Left lung (tissue), 4 donors: ENCODE measurements at regions not wholly inside any gene's neighbourhood (a gene's known extent, or its start where the extent isn't known, plus 50 kb on each side); places are given as distances from the start of the nearest gene placed in this dataset.

Experiments
- ATAC-seq: fragments of 200-7000 bp; cut with Tn5 transposase; one replicate; pipeline ENCODE4 v1.9.1; 2020; ENCODE audit warnings: moderate library complexity
- DNase-seq, 4 donors: peaks; one replicate each; pipeline ENCODE4 v3.0.0-alpha.2; 2013 to 2020
- H3K27ac ChIP-seq, 2 donors: fragments of 200-600 bp; sonication (generic) in 1 of 2; one replicate each; pipeline versions ENCODE4 v1.5.0 to v1.8.0; 2020 to 2021
- H3K27me3 ChIP-seq, 2 donors: fragments of 200-600 bp; sonication (generic) in 1 of 2; one replicate each; pipeline versions ENCODE4 v1.5.0 to v1.8.0; 2020 to 2021
- H3K36me3 ChIP-seq, 2 donors: fragments of 200-600 bp; sonication (generic) in 1 of 2; one replicate each; pipeline versions ENCODE4 v1.5.0 to v1.8.0; 2020 to 2021
- H3K4me1 ChIP-seq, 2 donors: fragments of 200-600 bp; one replicate each; pipeline ENCODE4 v1.8.0; 2021
- H3K4me3 ChIP-seq, 2 donors: fragments of 200-600 bp; sonication (generic) in 1 of 2; one replicate each; pipeline versions ENCODE4 v1.5.0 to v1.8.0; 2020 to 2021; ENCODE audit warnings: mild to moderate bottlenecking in 1 of 2
- H3K9me3 ChIP-seq, 2 donors: fragments of 200-600 bp; sonication (generic) in 1 of 2; one replicate each; pipeline versions ENCODE4 v1.5.0 to v1.8.0; 2020 to 2021
- CTCF ChIP-seq, 2 donors: fragments of 200-600 bp; sonication (generic) in 1 of 2; IDR thresholded peaks; one replicate each; pipeline versions ENCODE4 v1.5.0 to v1.8.0; 2021; ENCODE audit warnings: antibody characterized with exemption in 2 of 2
- intact Hi-C, 2 donors: fragments of 100-400 bp; cut with DNase I; formaldehyde crosslinking; loops; one replicate each; pipeline versions ENCODE4 v1.11.2 to v1.14.2; 2022
- donor health status: DM: no; HTN: yes; CAD: no.
- donor health status: DM: no; HTN: no; CAD: no.

DNA sequence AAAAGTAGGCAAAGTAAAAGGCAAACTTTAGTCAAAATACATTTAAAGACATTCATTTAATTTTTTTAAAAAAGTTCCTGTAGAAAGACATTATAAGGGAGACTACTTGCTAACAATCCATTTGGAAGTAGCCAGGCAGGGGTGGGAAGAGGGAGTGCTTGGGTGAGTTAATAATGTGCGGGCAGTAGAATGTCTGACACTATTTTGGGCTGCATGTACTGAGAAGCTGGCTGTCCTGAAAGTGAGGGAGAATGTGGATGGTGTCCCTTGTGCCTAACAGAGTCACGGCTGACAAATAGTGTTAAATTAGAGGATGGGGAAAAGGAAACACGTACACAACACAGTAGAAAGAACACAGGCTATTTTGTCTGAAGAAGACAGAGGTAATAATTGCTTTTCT is 142.5 kb downstream of the LCA5 start:
- H3K27ac ChIP-seq = no peak overlapping the region

DNA sequence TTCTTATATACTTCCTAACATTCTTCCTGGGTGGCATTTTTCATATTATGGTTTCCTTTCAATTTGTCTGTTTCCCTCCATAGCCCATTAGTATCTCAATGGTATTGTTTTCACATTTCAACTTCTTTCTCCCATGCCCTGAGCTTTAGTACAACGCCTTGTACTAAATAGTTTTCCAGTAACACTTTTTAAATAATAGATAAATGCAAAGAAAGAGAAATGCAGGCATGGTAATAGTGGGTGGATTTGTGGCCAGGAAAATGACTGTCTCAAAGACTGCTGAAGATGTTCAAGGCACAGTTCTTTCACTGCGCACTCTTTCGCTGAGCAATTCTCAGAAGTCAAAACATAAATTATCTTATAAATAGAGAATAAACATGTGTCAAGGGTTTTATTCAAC is 145.1 kb downstream of the LCA5 start:
- DNase-seq (no peak), ATAC-seq (no peak)
- no peak for TF ChIP-seq CTCF (IDR thresholded peaks at IDR 0.05)
- Histone ChIP-seq H3K27ac (no peak overlapping the region), H3K27me3 (no peaks in the 10 kb centered on the region), H3K36me3 (no peaks in the 10 kb centered on the region), H3K9me3 (no peaks in the 10 kb centered on the region), H3K4me3 (no peak overlapping the region), H3K4me1 (no peaks in the 10 kb centered on the region)
- intact Hi-C loops = no loop called here

More for the DNA sequence above, 142.5 kb downstream of the LCA5 start:
- no peaks in the 10 kb centered on the region for H3K27me3 ChIP-seq
- no peaks in the 10 kb centered on the region for H3K4me1 ChIP-seq
- intact Hi-C loops = no loop called here
- ATAC-seq = no peak
- H3K4me3 ChIP-seq = no peak overlapping the region
- no peak for DNase-seq
- H3K36me3 ChIP-seq = no peaks in the 10 kb centered on the region
- no peaks in the 10 kb centered on the region for H3K9me3 ChIP-seq
- no peak for TF ChIP-seq CTCF (IDR thresholded peaks at IDR 0.05)

DNA sequence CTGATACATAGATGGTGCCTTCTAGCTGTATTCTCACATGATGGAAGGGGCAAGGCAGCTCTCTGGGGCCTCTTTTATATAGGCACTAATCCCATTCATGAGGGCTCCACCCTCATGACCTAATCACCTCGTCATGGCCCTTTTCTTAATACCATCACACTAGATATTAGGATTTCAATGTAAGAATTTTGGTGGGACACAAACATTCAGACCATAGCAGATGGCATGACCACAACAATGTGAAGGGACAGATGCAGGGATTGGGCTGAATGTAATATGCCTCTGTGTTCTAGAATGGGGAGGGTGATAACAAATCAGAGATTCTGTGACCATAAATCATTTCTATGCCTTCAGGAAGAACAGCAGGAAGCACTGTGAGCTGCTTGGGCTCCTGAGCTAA is 145.8 kb downstream of the LCA5 start:
- DNase-seq (no peak), ATAC-seq (no peak)
- Histone ChIP-seq H3K36me3 (no peaks in the 10 kb centered on the region), H3K27ac (no peak overlapping the region), H3K9me3 (no peaks in the 10 kb centered on the region), H3K27me3 (no peaks in the 10 kb centered on the region), H3K4me1 (no peaks in the 10 kb centered on the region), H3K4me3 (no peak overlapping the region)
- intact Hi-C loops = no loop called here
- TF ChIP-seq CTCF (IDR thresholded peaks at IDR 0.05) = no peak

GRCh38 chr6:79385893-79386292 is 151.3 kb downstream of the LCA5 start:
- no peaks in the 10 kb centered on the region for H3K9me3 ChIP-seq
- no peaks in the 10 kb centered on the region for H3K36me3 ChIP-seq
- no peaks in the 10 kb centered on the region for H3K4me1 ChIP-seq
- DNase-seq (no peak), ATAC-seq (no peak)
- intact Hi-C loops = no loop called here
- H3K27me3 ChIP-seq = no peaks in the 10 kb centered on the region
- no peak overlapping the region for H3K27ac ChIP-seq
- no peak for TF ChIP-seq CTCF (IDR thresholded peaks at IDR 0.05)
- H3K4me3 ChIP-seq = no peak overlapping the region

GRCh38 chr6:79385333-79385732 is 150.9 kb upstream of the HMGN3 start:
- ATAC-seq = peak; percentile 28
- DNase-seq = no peak
- Histone ChIP-seq H3K4me3 (no peak overlapping the region), H3K4me1 (no peaks in the 10 kb centered on the region), H3K9me3 (no peaks in the 10 kb centered on the region), H3K27me3 (no peaks in the 10 kb centered on the region), H3K36me3 (no peaks in the 10 kb centered on the region), H3K27ac (no peak overlapping the region)
- intact Hi-C loops = no loop called here
- no peak for TF ChIP-seq CTCF (IDR thresholded peaks at IDR 0.05)
